NCI-H1930 (cell line): ENCODE measurements at regions not wholly inside any gene's neighbourhood (a gene's known extent, or its start where the extent isn't known, plus 50 kb on each side); places are given as distances from the start of the nearest gene placed in this dataset.
"Not testable (repeated sequence)": the region's sequence is repeated elsewhere in the genome, so short reads cannot be mapped to it uniquely, and the experiment has no call there.

Experiments used
- DNase-seq, 2 experiments: peaks; one replicate each; lab custom pipeline; 2025; lab: John Stamatoyannopoulos, UW

GRCh38 chr3:152621967-152622810, 212.7 kb upstream of the P2RY1 start:
- DNase-seq = no peak

GRCh38 chr3:152622811-152623167, 212.1 kb upstream of the P2RY1 start:
- DNase-seq = no peak

- DNase-seq = no peak
These were observed 211.5 kb upstream of the P2RY1 start for GRCh38 chr3:152623286-152623911.

GRCh38 chr3:152626226-152626625, 208.7 kb upstream of the P2RY1 start:
- no peak for DNase-seq

GRCh38 chr3:152628496-152628895, 206.4 kb upstream of the P2RY1 start:
- no peak for DNase-seq

- no peak for DNase-seq
These were observed 205.4 kb upstream of the P2RY1 start for GRCh38 chr3:152629363-152630122.

- DNase-seq = no peak
These were observed 199.5 kb upstream of the P2RY1 start for GRCh38 chr3:152635389-152635788.

GRCh38 chr3:152636651-152637050, 198.3 kb upstream of the P2RY1 start:
- no peak for DNase-seq

GRCh38 chr3:152638214-152638613, 196.7 kb upstream of the P2RY1 start:
- DNase-seq = no peak

GRCh38 chr3:152638707-152639450, 196.1 kb upstream of the P2RY1 start:
- no peak for DNase-seq

- no peak for DNase-seq
These were observed 193.7 kb upstream of the P2RY1 start for GRCh38 chr3:152641198-152641597.

GRCh38 chr3:152642658-152643057, 192.3 kb upstream of the P2RY1 start:
- DNase-seq = no peak

- DNase-seq = no peak
These were observed 190.5 kb upstream of the P2RY1 start for GRCh38 chr3:152644478-152644877.

- DNase-seq = no peak
These were observed 188.9 kb upstream of the P2RY1 start for GRCh38 chr3:152646004-152646403.

GRCh38 chr3:152650177-152650576, 184.8 kb upstream of the P2RY1 start:
- no peak for DNase-seq

GRCh38 chr3:152650923-152651322, 184.0 kb upstream of the P2RY1 start:
- not testable (repeated sequence) for DNase-seq

- DNase-seq = no peak
These were observed 178.5 kb upstream of the P2RY1 start for GRCh38 chr3:152656214-152656971.

GRCh38 chr3:152656972-152657355, 178.0 kb upstream of the P2RY1 start:
- no peak for DNase-seq

- DNase-seq = no peak
These were observed 175.8 kb upstream of the P2RY1 start for GRCh38 chr3:152658977-152659720.

- DNase-seq = no peak
These were observed 172.8 kb upstream of the P2RY1 start for GRCh38 chr3:152662157-152662556.

- DNase-seq = no peak
These were observed 170.2 kb upstream of the P2RY1 start for GRCh38 chr3:152664766-152665165.
